ENCODE measurements at regions not wholly inside any gene's neighbourhood (a gene's known extent, or its start where the extent isn't known, plus 50 kb on each side); places are given as distances from the start of the nearest gene placed in this dataset.

GRCh38 chr22:46042786-46043185 lies 65.8 kb upstream of the WNT7B start:
- DNase-seq (ENCODE audit: insufficient read length, low spot score) (no peak), FAIRE-seq (no peak)
- TF ChIP-seq CTCF (IDR thresholded peaks at IDR 0.05; ENCODE audit: insufficient read depth, missing control alignments): no peak

GRCh38 chr22:46043339-46043738 lies 66.4 kb upstream of the WNT7B start:
- FAIRE-seq: no peak
- TF ChIP-seq CTCF (IDR thresholded peaks at IDR 0.05; ENCODE audit: insufficient read depth, missing control alignments): no peak

GRCh38 chr22:46043816-46044620 lies 67.1 kb upstream of the WNT7B start:
- DNase-seq (ENCODE audit: insufficient read length, low spot score) (no peak), FAIRE-seq (no peak)
- no peak for TF ChIP-seq CTCF (IDR thresholded peaks at IDR 0.05; ENCODE audit: insufficient read depth, missing control alignments)

More at GRCh38 chr22:46043339-46043738, 66.4 kb upstream of the WNT7B start:
- no peak for DNase-seq (ENCODE audit: insufficient read length, low spot score)

GRCh38 chr22:46044621-46045458 lies 67.9 kb upstream of the WNT7B start:
- FAIRE-seq (no peak), DNase-seq (ENCODE audit: insufficient read length, low spot score) (no peak)
- TF ChIP-seq CTCF (IDR thresholded peaks at IDR 0.05; ENCODE audit: insufficient read depth, missing control alignments): no peak

GRCh38 chr22:46045459-46046298 lies 68.7 kb upstream of the WNT7B start:
- FAIRE-seq: no peak
- TF ChIP-seq CTCF (IDR thresholded peaks at IDR 0.05; ENCODE audit: insufficient read depth, missing control alignments): no peak
- no peak for DNase-seq (ENCODE audit: insufficient read length, low spot score)

- FAIRE-seq: no peak
Measured at GRCh38 chr22:46046299-46046685, 69.3 kb upstream of the WNT7B start.

More at GRCh38 chr22:46046299-46046685, 69.3 kb upstream of the WNT7B start:
- no peak for TF ChIP-seq CTCF (IDR thresholded peaks at IDR 0.05; ENCODE audit: insufficient read depth, missing control alignments)
- DNase-seq (ENCODE audit: insufficient read length, low spot score): no peak

Measured in D721Med (cell line).